ENCODE measurements at regions not wholly inside any gene's neighbourhood (a gene's known extent, or its start where the extent isn't known, plus 50 kb on each side); places are given as distances from the start of the nearest gene placed in this dataset.
A peak's percentile ranks its signal among the peaks of the same experiment; 100 is the strongest.

DNA sequence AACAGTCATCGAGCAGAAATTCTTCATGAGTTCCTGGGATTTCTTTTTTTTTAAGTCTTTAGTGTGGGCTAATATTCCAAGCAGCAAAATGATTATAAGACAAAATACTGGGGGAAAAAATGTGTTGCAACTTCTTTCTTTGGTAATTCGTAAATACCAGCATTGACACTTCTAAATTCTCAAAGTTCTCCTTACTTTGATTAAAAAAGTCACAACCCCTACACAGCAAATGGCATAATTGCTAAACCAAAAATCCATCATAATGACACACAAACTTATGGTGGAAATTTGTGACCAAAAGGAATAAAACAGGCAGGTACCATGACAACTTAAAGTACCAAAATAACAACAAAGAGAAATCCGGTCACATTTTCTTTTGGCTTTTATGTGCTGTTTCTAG lies 585.2 kb upstream of the PKN2 start:
- no peak for DNase-seq (ENCODE audit: extremely low read depth in 1 of 11, low read depth in 9 of 11, low spot score in 4 of 11)

DNA sequence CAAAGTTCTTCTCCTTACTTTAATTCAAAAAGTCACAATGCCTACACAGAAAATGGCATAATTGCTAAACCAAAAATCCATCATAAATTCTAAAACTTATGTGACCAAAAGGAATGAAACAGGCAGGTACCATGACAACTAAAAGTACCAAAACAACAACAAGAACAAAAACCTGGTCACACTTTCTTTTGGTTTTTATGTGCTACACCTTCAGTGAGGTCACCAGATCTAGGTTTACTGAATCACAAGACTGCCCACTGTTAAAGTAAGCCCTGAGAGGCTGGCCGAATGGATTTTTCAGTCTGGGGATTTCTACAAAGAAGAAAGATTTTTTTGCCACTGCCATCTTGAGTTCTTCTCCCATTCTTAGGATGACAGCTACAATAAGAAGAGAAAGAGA lies 583.0 kb upstream of the PKN2 start:
- DNase-seq (ENCODE audit: extremely low read depth in 1 of 11, low read depth in 9 of 11, low spot score in 4 of 11) = no peak

DNA sequence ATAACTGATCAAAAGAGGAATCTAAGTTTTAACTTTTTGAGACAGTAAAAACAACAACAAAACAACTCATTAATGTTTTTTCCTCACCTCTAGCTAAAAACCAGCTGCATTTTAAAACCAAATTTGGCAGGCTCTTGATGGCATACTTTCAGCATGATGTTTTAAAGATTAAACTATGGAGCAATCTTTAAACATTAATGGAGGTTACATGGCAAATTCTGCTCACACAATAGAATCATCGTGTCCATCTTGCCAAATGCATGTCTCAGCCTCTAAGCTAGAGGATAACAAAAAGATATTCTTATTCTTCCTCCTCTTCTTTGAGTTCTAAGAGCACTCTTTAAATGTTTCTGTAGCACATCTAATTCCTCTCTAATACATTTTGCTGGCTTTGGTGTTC lies 579.8 kb upstream of the PKN2 start:
- no peak for DNase-seq (ENCODE audit: extremely low read depth in 1 of 11, low read depth in 9 of 11, low spot score in 4 of 11)

DNA sequence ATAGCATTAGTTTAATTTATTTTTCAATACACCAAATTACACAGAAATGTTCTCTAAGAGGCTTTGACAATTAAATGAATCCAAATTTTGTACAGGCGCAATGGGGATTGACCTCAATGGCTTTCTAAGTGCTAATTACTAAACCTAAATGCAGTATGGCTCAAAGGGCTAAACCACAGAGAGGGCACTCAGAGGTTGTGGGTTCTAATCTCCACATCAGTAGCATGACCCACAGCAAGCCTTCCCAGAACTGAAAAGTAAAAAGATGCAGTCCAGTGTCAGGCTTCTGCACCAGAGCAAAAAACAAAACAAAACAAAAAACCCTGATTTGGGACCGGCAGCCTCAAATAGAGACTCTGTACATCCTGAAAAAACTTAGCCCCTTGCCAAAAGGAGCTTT lies 579.2 kb upstream of the PKN2 start:
- no peak for DNase-seq (ENCODE audit: extremely low read depth in 1 of 11, low read depth in 9 of 11, low spot score in 4 of 11)

DNA sequence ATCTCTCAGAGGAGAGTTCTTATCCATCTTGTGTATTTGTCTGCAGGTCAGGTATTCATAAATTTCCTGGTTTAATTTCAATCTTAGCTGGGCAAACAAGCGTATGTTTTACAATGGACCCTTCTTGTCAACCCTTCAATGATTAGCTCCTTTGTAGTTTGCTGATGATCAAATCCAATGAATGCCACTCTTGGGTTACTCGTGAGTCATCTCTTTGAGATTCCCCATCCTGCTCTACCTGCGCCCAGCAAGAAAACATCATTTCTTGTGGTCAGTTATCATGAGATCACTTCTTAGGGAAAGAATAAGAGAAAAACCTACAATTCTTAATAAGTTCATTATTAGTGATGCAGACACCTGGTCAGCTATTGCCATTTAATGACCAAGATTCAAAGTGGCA lies 572.3 kb upstream of the PKN2 start:
- no peak for DNase-seq (ENCODE audit: extremely low read depth in 1 of 11, low read depth in 9 of 11, low spot score in 4 of 11)

DNA sequence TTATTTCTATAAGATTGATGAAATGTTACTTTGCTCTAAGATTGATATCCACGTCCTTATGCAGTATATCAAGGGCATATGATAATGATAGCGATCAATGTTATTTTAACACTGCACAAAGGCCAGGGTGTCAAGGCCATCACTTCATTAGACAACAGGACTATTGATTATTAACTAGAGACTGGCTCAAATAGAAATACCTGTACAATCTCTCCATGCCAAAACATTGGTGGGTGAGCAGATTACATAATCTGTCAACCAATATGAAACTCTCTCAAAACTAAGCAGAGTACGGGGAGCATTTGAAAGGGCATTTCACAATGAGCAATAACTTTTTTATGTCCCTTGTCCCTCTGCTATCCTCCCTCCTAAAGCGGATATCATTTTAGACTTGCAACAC lies 566.5 kb upstream of the PKN2 start:
- DNase-seq (ENCODE audit: extremely low read depth in 1 of 11, low read depth in 9 of 11, low spot score in 4 of 11) = no peak

DNA sequence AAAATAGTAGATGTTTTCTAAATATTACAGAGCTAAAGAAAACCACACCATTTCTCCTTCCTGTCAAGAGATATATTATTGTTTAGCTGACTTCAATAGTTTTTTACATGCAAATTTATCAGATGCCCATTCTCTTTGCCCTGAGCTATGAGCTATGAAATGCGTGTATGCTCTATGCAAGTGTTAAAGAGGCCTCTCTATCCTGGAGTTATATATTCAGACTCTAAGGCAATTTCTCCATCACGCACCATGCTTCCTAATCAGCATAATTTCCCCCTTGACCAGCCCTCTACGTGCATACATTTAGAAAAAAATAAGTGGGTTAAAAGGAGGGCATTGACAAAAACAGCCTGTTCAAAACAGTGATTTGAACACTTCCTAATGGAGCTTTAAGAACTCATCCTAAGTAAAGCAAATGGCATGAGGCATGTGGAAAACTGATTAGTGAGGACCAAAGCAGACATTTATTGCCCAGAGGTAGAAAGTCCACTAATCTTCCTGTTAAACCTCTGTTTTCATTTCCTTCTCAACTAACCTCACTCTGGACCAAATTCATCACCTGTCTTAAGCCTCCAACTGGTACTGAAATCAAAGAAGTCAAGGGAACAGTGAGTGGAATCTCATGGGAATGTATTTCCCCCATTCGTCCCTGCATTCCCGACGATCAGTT lies 565.8 kb upstream of the PKN2 start:
- no peak for DNase-seq (ENCODE audit: extremely low read depth in 1 of 11, low read depth in 9 of 11, low spot score in 4 of 11)

DNA sequence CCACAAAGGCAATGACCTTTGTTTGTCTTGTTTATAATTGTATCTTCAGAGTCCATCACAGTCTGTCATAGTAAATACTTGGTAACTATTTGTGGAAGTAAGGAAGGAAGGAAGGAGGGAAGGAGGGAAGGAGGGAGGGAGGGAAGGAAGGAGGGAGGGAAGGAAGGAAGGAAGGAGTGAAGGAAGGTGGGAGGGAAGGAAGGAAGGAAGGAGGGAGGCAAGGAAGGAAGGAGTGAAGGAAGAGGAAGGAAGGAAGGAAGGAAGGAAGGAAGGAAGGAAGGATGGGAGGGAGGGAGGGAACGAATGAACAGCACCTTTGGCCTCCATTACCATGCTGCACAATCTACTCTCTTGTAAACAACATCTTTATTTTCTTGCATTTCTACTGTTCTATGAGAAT lies 559.5 kb upstream of the PKN2 start:
- no peak for DNase-seq (ENCODE audit: extremely low read depth in 1 of 11, low read depth in 9 of 11, low spot score in 4 of 11)

DNA sequence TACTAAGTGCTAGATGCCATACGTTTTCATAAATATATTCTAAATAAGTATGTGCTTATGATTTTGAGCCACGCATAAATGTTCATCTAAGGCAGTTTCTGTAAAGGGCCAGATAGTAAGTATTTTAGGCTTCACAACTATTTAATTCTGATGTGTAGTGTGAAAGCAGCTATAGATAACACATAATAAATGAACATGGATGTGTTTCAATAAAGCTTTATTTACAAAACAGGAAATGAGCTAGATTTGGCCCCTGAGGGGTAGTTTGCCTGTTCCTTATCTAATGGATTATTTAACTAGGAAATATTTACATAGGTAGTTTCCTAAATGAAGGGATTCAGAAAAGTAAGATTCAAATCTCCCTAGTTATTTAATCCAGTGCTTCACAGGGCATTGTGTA lies 557.6 kb upstream of the PKN2 start:
- no peak for DNase-seq (ENCODE audit: extremely low read depth in 1 of 11, low read depth in 9 of 11, low spot score in 4 of 11)

DNA sequence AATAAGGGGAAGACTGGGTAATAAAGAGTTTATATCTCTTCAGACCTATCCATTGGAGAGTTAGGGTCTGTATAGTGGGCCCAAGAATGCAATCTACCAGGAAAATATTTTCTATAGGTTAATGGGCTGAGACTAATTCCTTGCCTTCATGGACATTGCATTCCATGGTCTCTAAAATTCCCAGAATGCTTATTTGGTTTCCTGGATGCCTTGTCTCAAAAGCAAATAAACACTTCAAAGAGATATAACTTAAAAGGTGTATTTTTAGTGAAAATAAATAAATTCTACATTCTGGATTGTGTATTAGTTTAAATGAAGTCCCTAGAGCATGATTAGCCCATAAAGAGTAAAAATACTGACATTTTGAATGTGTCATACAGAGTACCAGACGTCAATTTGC lies 550.1 kb upstream of the PKN2 start:
- no peak for DNase-seq (ENCODE audit: extremely low read depth in 1 of 11, low read depth in 9 of 11, low spot score in 4 of 11)

DNA sequence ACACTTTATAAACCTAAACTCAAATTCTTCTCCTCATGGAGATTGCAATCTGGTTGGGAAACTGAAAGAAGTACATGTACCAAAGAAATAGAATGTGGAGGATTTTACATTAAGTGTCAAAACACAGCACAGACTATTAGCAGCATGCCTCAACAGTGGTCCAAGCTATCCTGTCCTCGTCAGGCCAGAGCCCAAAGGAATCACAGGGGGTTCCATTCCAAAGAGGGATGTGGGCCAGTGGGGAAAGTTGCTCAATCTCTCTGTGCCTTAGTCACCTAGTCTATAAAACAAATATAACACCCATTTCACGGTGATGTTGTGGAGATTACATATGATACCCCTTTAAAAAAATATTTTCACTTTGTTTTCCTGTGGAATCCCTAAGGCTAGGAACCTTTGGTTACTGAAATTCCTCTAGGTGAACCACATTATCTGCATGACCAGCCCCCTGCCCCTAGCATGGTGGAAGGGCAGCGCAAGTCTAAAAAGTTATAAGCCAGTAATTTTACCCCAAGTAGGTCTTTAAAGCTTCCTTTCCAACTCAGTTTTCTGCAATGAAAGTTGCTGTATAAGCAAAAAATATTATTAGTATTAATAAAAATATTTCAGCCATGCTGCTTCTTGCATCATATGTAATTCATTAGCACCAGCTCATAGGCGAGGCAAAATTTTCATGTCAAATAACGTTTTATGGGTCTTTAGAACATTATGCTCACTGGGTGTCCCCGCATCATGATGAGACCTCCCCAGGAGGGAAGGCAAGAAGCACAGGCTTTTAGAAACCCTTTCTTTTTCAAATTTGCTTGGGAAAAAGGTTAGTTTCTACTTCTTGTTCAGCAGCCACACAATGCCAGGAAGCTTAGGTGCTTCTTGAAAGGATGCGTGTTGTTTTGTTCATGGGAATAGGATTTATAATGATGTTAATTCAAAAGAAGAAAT lies 548.8 kb upstream of the PKN2 start:
- no peak for DNase-seq (ENCODE audit: extremely low read depth in 1 of 11, low read depth in 9 of 11, low spot score in 4 of 11)

DNA sequence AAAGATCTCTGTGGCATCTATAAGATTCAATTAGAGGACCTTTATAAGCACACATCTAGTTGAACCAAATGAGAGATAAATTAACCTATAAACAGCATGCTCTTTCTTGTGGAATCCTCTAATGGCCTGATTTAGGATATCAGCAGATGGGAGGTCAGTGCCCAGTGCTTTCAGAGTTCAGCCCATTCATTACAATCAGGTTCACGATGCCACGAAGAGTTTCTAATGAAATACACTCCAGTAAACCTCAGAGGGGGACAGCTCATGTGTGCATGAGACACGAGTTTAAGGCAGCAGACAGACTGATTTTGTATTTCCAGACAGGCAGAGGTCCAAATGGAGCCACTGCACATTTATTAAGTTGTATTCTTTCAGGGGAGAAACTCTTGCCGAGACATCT lies 544.4 kb upstream of the PKN2 start:
- no peak for DNase-seq (ENCODE audit: extremely low read depth in 1 of 11, low read depth in 9 of 11, low spot score in 4 of 11)

DNA sequence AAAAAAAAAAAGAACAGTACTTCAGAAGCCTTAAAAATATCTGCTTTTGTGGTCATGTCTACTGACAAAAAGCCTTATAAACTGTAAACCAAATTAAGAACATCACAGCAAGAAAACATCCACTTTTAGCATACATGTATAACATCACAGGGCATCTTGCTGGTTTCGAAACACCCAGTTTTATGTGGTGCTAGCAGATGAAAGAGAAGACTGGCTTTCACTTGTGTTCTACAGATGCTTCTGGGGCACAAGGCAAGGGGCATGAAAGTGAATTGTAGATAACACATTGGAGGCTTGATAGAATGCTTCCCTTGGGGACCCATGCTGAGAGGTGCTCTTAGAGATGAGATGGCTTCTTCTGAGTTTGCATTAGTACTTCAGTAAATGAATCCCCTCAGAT lies 543.7 kb upstream of the PKN2 start:
- DNase-seq (ENCODE audit: extremely low read depth in 1 of 11, low read depth in 9 of 11, low spot score in 4 of 11) = no peak

DNA sequence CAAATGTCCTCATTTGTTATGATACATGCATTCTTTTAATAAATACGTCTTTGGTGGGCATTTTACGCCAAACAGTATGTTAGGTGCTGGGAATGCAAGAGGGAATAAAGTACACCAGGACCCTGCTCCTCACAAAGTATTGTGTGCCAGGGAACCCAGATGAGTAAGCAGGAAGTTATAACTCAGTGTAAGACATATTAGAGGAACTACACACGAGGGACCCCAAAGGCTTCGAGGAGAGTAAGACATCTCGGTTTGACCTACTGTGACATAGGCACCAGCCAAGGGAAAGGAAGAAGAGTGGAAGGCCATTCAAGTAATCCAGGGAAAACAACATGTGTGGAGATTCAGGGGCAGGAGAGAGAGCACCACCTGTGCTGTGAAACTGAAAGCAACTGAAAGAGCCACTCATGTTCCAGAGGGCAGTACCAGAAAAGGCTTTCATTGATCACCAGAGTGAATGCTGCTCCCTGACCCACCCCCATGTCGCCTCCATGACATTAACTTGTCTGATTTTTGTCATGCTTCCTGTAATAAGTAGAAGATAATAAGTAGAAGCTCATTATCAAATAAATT lies 542.5 kb upstream of the PKN2 start:
- no peak for DNase-seq (ENCODE audit: extremely low read depth in 1 of 11, low read depth in 9 of 11, low spot score in 4 of 11)

DNA sequence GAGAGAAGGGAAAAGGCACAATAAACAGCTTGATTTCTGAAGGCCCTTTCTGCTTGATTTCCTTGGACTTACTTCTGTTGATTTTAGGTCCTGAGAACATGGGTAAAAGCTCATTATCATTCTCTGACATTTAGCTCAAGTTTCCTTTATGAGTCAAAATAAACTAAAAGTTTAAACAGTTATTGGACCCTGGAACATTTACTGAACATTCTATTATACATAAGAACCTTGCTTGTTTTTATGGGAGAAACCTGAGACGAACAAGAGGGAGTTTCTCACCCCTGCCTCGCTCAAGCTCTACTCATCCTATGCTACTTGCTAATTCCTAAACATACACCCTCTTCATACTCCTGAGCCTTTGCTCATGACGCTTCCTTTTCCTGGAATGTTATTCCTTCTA lies 538.3 kb upstream of the PKN2 start:
- no peak for DNase-seq (ENCODE audit: extremely low read depth in 1 of 11, low read depth in 9 of 11, low spot score in 4 of 11)

DNA sequence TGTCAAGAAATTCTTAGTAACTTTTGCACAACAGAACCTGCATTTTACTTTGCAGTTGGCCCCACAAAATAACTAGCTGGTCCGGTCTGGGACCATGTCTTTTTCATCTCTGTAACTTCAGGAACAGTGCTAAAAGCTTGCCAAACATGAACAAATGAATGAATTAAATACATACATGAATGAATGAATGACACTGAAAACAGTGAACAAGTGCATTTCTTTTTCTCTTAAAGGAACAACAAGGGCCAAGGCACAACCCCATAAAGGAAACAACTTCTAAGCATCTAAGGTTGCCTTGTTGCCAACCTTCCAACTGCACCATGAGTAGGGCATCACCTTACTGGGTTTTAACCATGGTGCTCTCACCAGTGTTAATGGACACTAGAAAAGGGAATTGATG lies 534.4 kb upstream of the PKN2 start:
- DNase-seq (ENCODE audit: extremely low read depth in 1 of 11, low read depth in 9 of 11, low spot score in 4 of 11) = no peak

DNA sequence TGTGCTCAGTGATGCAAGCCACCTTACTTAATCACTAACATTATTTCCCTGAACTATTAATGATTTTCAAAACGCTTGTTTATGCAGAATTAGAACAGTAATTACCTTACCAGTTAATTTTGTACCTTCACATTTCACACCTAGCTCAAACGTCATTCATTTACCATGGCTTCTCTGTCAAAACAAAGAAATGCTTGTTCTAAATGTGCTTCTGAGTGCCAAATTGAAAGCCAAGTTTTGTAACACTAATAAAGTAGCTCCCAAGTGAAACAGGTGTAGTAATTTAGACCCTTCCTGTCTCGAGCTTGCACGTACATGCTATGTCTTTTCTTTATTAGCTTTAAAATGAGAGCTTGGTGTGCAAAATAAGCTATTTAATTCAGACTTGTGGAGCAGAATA lies 533.7 kb upstream of the PKN2 start:
- peak in 3 of 11 donors; percentile 7 to 37 (median 25) for DNase-seq (ENCODE audit: extremely low read depth in 1 of 11, low read depth in 9 of 11, low spot score in 4 of 11)

DNA sequence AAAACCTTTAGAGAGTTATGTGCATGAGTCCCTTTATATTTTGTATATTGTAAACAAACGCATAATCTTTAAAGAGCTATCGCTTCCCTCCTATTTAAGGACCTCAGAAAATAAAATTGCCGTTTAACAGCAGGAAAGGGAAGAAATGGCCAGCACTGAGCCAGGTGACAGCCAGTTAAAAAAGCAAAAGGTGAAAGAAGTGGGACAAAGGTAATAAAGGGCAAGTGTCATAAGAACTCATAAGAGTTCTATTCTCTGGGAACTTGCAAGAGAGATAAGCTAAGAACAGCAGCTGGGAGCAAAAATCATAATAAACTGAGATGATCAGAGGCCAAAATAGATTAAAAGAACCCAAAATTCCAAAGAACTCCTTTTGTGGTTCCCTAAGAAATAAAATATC lies 520.9 kb upstream of the PKN2 start:
- DNase-seq (ENCODE audit: extremely low read depth in 1 of 11, low read depth in 9 of 11, low spot score in 4 of 11) = no peak

DNA sequence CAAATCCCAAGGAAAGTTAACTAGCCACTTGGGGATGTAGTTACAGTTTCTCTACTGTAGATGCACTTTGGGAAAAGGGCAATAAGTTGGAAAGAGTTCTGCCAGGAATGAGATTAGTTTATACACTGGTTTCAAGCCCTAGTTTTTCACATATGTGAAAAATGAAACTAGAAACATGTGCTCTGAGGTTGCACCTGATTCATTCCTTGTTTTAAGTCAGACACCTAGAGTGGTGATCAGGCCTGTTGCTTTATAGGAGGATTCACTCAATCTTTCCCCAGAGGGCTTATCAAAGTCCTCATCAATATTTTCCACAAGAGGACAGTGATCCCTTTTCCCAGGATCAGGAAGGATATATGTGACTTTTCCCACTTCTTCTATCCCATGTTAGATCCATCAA lies 515.9 kb upstream of the PKN2 start:
- DNase-seq (ENCODE audit: extremely low read depth in 1 of 11, low read depth in 9 of 11, low spot score in 4 of 11) = no peak

DNA sequence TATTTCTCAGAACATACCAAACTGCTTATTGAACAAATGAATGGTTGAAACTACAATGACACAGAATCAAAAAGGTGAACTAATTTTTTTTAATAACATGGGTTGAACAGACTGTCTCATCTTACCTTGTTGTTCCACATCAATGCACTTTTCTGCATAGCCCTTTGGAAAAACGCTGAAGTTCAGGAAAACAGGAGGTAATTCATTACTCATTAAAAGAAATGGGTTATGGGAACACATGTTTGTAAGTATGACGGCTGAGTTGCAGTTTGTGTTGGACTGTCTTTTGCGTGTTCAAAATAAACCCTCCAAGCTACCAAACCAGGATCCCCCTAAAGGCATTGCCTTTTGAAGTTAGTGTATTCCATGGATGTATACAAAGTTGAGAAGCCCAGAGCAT lies 514.9 kb upstream of the PKN2 start:
- DNase-seq (ENCODE audit: extremely low read depth in 1 of 11, low read depth in 9 of 11, low spot score in 4 of 11) = peak in 1 of 11 donors; percentile 29

All from renal cortex interstitium (tissue), 11 donors.